GM12874 (cell line): ENCODE measurements at regions not wholly inside any gene's neighbourhood (a gene's known extent, or its start where the extent isn't known, plus 50 kb on each side); places are given as distances from the start of the nearest gene placed in this dataset.

Source experiments
- TF ChIP-seq, protein P1 (sequence below): IDR thresholded peaks from 2 replicates; pipeline ENCODE4 v1.5.1; 2011; ENCODE audit warnings: low read depth, mild to moderate bottlenecking, control low read depth, low read length, moderate library complexity; ENCODE audit not compliant: insufficient read depth

DNA sequence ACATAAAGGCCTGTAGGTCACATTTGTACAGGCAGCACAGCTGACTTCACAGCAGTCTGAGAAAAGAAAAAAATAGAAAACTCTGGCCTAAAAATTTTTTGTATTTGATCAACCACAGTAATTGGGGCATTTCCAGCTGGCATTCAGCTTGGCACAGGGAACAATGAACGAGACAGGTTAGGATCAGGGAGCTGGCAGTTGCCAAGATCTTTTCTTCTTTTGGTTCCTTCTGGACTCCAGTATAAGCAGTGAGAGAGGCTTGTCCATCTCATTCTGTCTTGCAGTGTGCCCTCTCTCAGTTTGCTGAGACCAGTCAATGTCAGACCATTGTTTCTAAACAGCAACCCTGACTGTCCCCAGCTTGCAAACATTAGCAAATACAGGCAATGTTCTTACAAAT lies 601.1 kb downstream of the TLR4 start:
- TF ChIP-seq, protein P1, sequence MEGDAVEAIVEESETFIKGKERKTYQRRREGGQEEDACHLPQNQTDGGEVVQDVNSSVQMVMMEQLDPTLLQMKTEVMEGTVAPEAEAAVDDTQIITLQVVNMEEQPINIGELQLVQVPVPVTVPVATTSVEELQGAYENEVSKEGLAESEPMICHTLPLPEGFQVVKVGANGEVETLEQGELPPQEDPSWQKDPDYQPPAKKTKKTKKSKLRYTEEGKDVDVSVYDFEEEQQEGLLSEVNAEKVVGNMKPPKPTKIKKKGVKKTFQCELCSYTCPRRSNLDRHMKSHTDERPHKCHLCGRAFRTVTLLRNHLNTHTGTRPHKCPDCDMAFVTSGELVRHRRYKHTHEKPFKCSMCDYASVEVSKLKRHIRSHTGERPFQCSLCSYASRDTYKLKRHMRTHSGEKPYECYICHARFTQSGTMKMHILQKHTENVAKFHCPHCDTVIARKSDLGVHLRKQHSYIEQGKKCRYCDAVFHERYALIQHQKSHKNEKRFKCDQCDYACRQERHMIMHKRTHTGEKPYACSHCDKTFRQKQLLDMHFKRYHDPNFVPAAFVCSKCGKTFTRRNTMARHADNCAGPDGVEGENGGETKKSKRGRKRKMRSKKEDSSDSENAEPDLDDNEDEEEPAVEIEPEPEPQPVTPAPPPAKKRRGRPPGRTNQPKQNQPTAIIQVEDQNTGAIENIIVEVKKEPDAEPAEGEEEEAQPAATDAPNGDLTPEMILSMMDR, result no peak

- TF ChIP-seq, protein P1, result no peak
These were observed 602.6 kb downstream of the TLR4 start for GRCh38 chr9:118306801-118307200.

DNA sequence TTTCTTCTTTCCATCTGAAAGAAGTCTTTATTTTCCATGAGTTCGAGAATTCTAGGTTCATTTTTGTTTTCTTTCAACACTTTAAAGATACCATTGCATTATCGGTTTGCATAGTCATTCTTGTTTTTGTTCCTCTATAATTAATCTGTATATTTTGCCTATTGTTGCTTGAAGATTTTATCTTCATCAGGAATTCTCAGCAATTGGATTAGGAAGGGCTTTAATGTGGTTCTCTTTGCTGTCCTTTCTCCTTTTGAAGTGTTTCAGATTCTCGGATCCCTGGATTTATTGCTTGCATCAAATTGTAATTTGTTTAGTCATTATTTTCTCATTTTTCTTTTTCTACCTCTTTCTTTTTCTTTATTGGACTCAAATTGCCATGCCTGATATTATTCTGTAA lies 609.8 kb downstream of the TLR4 start:
- TF ChIP-seq, protein P1, result no peak

DNA sequence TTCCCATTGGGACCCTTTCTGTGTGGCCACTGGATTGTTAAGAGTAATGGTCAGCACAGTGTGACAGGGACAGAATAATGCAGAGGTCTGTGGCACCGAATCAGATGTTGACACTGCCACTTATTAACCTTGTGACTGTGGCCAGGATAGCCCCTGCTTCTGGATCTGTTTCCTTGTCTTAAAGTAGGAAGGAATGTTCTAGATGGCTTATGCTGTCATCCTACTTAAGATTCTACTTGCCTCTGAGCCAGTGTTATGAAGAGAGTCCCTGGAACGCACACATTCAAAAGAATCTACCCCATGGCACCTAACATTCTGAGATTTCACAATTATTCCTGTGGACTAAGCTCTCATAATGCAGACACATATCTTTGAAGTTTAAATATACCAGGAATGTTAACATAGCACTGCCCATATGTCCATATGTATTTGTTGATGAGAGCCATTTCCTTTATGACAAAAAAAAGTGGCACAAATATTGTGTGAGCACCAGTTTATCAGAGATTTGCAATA lies 612.7 kb downstream of the TLR4 start:
- TF ChIP-seq, protein P1, result no peak

GRCh38 chr9:118318770-118319431 lies 614.7 kb downstream of the TLR4 start:
- TF ChIP-seq, protein P1, result no peak

DNA sequence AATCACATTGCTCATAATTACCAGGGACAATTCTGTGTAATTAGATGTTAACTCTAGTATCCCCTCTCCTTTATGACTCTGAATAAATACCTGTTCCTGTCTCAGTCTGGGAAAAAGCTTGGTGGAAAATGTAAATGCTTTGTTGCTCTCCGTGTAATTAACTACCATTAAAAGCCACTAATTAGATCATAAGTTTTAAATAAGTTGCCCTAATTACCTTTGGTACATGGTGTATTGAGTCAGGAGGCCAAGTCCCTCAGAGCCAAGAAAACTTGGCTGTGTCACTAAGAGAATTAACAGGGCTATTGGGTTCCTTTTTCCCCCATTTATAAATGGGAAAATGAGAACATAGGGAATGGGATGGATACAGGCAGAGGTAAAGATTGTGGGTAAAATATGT lies 617.6 kb downstream of the TLR4 start:
- TF ChIP-seq, protein P1, result no peak

DNA sequence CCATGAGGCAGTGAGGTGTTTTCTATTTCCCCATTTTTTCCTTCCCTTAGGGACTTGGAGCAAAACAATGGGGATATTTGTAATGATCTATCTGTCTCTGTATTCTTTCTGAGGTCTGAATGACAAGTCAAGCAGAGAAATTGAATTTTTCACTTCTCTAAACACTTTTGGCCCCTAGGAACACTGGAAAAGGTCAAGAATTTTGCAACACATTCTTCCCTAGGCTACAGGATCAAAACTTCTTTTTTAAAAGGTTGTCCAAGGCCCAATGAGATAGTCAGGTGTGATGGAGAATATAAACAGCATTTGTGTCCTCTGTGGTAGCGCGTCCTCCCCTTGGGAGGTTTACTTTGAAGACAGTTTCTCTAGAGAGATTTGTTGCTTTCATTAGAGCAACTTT lies 620.5 kb downstream of the TLR4 start:
- TF ChIP-seq, protein P1, result no peak
